HepG2 (cell line): ENCODE measurements at regions not wholly inside any gene's neighbourhood (a gene's known extent, or its start where the extent isn't known, plus 50 kb on each side); places are given as distances from the start of the nearest gene placed in this dataset.

ENCODE experiments used
- FOSL1 ChIP-seq: sonication (generic); formaldehyde crosslinking; IDR thresholded peaks from 2 replicates; pipeline ENCODE4 v1.9.0; 2021; ENCODE audit warnings: missing genetic modification reagents, borderline replicate concordance
- KAT7 ChIP-seq: IDR thresholded peaks from 2 replicates; pipeline ENCODE4 v1.6.1; 2018; ENCODE audit warnings: borderline replicate concordance, missing compliant biosample characterization
- RFXAP ChIP-seq: sonication (generic); formaldehyde crosslinking; IDR thresholded peaks from 2 replicates; pipeline ENCODE4 v1.4.0; 2020; ENCODE audit warnings: missing genetic modification reagents, borderline replicate concordance
- ZBTB14 ChIP-seq: sonication (generic); formaldehyde crosslinking; IDR thresholded peaks from 2 replicates; pipeline ENCODE4 v1.4.0; 2020; ENCODE audit warnings: missing genetic modification reagents
- ZEB1 ChIP-seq: IDR thresholded peaks from 2 replicates; pipeline ENCODE4 v1.6.1; 2012; ENCODE audit warnings: mild to moderate bottlenecking, low read depth, inconsistent platforms; ENCODE audit not compliant: insufficient replicate concordance
- ZNF546 ChIP-seq: sonication (generic); formaldehyde crosslinking; conservative IDR thresholded peaks from 2 replicates; pipeline ENCODE4 v1.8.1; 2023; ENCODE audit warnings: mild to moderate bottlenecking, missing genetic modification reagents
- ZNF687 ChIP-seq: sonication (generic); formaldehyde crosslinking; IDR thresholded peaks from 2 replicates; pipeline ENCODE4 v1.5.1; 2020; ENCODE audit warnings: mild to moderate bottlenecking, missing genetic modification reagents, moderate library complexity

GRCh38 chr10:23540401-23541030 is 101.6 kb downstream of the OTUD1 start (continued):
- no peak for TF ChIP-seq ZNF687
- no peak for TF ChIP-seq KAT7 (CRISPR knock-in tag)
- no peak for TF ChIP-seq FOSL1 (CRISPR knock-in tag)
- no peak for TF ChIP-seq ZEB1
- TF ChIP-seq ZNF546 (CRISPR knock-in tag): no peak
- no peak for TF ChIP-seq ZBTB14 (CRISPR knock-in tag)
- no peak for TF ChIP-seq RFXAP (CRISPR knock-in tag)
